SIG-M5 (cell line): ENCODE measurements at regions not wholly inside any gene's neighbourhood (a gene's known extent, or its start where the extent isn't known, plus 50 kb on each side); places are given as distances from the start of the nearest gene placed in this dataset.
"Not testable (repeated sequence)": the region's sequence is repeated elsewhere in the genome, so short reads cannot be mapped to it uniquely, and the experiment has no call there.

Experiments
- DNase-seq: peaks from one replicate; lab custom pipeline; 2025; lab: John Stamatoyannopoulos, UW

DNA sequence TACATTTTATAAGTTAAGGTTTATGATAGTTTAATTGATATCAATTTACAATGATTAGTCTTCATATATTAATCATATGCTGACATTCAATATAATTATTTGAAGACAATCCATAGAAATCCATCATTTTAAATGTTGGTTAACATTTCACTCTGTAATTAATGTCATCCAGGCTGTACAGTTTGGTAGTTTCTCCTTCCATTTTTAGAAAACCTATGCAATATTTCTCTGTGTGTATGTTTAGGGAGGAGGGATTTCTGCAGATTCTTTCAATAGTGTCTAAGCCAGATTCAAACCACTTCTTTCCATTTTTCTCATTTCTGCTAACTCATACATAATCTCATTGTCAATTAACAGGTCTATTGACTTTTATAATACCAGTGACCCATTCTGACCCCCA lies 1159.0 kb upstream of the ATXN8OS start:
- DNase-seq: no peak

DNA sequence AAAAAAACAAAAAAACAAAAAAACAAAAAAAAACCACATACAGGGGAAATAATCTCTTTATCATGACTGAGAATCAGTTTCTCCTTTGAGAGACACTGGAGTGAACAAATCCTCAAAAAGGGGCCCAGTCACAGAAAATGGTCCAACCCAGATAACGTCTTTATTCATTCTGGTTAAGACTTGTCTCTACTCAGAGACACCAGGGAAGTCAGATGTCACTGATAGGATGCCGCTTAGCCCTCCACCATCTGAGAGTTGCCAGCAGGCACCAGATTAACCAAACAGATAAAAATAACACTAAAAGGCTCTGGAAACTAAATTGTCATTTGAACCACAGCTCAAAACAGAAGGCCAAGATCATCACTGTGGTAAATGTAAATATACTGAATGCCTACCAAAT lies 1163.4 kb upstream of the ATXN8OS start:
- DNase-seq: no peak

DNA sequence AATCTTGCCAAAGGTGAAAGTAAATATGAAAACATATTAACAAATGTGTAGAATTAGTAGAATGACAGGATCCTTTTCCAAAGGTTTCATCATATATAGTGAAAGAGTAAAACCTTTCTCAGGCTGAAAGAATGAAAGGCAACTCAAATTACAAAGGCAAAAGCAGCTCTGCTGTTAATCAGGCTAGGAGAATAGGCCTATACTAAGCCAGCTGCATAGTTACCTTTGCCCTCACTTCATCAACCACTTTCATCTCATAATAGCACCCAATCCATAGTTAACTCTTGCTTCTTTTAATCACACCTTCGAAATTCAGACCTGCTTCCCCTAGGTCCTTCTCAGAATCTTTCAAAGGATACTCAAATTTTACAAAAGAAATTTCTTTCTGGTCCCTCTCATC lies 1167.6 kb upstream of the ATXN8OS start:
- no peak for DNase-seq

DNA sequence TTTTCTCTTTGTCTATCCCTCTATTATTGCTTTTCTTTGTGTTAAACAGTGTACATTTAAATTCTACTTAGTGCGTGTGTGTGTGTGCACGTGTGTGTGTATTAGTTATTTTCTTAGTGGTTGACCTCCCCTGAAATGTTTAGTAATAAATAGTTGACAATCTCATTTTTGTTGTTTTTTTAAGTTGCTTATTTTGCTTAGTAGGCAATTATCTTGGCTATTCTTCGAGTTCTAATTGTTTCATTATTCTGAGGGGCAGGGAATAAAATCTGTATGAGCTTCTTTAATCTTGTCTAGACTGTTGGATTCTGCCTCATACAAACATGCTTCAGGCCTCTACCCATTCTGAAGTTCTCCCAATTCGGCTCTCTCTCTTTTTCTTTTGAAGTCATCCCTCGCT lies 1169.0 kb upstream of the ATXN8OS start:
- DNase-seq: no peak

DNA sequence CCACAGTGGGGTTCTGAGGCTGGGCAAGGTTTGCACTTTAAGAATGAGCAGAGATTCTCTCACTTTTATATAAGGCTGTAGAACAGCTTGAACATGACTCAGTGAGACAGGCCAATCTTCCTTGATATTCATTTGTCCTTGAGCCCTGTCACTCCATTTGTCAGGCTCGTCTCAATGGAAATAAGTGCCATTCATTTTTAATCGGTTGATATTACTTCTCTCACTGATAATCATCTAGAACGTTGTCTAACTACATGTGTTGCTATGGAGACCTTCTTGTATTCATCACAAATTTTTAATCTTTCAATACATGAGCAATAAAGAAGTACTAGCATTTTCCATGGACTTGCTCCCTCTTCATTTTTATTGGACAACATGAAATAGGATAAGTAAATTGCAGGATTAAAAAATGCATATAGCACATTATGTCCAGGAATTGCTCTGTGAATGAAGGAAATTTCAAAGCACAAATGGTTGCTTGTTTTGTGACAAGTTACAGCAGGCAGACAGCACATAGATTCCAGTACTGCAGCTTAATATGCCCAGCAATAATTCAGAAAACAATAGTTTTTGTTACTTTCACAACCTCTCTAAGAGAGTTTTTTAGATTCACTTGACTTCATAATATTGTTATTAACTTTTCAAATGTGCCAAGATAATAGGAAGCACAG lies 1178.4 kb upstream of the ATXN8OS start:
- no peak for DNase-seq

DNA sequence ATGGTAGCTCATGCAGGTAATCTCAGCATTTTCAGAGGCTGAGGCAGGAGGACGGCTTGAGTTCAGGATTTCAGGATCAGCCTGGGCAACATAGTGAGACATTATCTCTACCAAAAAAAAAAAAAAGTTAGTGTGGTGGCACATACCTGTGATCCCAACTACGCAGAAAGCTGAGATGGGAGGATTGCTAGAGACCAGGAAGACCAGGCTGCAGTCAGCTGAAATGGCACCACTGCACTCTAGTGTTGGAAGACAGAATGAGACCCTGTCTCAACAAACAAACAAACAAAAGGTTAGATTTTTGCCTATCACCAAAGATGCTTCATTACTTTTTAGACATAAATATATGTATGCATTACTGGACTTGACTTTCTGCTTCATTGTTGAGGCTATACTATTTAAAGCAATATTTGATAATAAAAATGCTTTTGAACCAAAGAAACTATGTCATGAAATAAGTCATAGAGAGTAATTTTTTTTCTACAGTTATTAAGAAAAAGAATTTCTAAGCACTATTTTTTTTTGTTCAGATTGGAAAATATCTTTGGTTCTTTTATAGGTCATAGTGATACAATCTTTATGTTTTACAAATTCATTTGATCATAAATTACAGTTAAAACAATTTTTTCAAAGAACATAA lies 1180.1 kb upstream of the ATXN8OS start:
- DNase-seq: no peak

DNA sequence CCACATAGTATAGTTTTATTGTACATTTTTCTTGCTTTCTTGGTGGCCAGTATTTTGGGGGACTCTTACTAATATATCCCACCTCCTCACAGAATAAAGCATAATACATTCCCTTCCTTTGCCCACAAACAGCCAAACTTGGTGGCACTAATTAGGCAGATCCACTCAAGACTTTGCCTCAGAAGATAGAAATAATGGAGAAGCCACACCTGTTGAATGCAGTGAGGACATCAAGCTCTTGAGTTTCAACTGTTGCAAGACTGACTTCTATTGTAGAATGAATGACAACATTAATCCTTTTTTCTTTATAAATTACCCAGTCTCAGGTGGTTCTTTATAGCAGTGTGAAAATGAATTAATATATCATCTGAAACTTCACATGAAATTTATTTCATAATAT lies 1183.6 kb upstream of the ATXN8OS start:
- no peak for DNase-seq

DNA sequence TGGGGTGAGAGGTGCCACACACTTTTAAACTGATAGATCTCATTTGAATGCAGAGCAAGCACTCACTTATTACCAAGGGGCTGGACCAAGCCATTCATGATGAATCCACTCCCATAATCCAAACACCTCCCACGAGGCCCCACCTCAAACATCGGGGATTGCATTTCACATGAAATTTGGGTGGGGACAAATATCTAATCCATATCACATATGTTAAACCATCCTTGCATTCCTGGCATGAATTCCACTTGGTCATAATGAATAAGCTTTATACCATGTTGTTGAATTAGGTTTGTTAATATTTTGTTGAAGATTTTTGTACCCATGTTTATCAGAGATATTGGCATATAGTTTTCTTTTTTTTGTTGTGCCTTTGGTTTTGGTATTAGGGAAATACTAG lies 1198.7 kb upstream of the ATXN8OS start:
- no peak for DNase-seq

DNA sequence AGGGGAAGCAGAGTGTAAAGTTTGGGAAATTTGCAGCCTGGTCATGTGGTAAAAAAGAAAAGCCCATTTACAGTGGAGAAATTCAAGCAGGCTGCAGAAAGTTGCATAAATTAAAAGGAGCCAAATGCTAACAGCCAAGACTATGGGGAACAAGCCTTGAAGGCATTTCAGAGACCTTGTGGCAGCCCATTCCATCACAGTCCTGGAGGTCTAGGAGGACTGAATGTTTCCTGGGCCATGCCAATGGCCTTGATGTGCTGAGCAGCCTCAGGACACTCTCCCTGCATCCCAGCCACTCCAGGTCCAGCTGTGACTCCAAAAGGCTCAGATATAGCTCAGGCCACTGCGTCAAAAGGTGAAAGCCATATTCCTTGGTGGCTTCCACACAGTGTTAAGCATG lies 1202.4 kb upstream of the ATXN8OS start:
- DNase-seq: no peak

DNA sequence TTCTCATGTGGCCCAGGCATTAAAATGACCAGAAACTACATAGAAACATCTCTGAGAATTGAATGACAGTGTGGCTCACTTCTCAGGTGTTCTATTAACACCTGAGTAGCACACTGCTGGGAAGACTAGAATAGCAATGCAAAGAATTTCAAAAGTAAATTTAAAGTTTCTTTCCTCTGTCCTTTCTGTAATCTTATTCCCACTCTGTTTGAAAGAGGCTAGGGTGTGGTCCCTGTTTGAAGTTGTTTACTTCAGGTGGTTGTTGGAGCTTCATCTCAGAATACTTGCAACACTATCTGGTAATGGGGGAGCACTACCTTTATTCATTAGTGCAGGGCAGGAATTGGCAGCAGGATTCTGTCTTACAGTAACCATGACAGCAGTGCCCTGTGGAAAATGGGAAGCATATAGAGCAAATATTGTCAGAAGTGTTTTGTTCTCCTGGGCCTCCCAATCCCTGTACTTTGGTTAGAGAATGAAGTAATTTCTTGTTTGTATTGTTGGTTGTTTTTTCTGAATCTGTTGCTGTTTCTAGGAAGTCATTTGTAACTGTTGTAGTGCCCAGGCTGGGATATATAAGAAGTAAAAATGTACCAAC lies 1210.2 kb upstream of the ATXN8OS start:
- DNase-seq: no peak

DNA sequence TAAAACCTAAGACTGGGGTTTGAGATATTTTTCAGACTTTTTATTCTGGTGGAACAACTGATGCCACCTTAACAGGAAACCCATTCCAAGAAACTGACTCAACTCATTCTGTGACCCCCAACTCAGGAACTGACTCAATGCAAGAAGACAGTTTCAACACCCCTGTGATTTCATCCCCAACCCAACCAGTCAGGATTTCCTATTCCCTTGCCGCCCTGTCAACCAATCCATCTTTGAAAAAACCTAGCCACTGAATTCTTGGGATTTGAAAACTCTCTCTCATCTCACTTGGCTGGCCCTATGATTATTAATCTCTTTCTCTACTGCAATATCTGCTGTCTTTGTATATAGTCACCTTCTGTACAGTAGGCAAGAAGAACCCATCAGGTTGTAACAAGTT lies 1211.9 kb upstream of the ATXN8OS start:
- DNase-seq: no peak

DNA sequence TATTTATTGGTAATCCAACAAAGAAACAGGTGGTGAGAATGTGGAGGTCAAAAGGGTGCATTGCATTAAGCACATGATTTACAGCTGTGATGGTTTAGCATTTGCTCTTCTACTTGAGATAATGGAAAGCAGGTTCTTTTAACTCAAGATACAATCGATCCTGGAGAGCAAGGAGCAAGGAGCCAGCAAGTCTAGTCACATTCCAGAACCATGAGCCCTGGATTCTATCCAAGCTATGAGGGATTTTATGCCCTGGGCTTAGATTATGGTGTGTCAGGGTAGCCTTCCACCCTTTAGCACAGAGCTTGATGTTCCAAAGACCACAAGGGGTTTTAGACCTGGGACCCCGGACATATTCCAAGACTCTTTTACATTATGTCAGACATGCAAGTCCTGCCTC lies 1213.9 kb upstream of the ATXN8OS start:
- not testable (repeated sequence) for DNase-seq

DNA sequence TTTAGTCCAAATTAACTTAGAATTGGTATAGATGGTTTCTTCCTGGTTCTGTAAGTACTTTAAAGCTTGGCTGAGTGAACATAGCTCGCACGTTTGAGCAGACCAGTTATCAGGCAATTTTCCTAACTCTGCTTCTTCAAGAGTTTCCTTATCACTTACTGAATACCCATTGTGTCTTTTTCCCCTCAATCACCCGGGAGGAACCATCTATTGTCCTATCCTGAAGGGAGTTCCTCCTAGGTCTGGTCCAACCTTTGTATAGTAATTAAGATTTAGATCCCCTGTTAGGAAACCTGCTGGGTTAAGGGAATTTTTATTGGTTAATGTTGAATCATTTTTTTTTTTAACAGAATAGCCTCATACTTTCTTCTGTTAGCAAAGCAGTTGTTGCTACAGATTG lies 1215.0 kb upstream of the ATXN8OS start:
- not testable (repeated sequence) for DNase-seq

DNA sequence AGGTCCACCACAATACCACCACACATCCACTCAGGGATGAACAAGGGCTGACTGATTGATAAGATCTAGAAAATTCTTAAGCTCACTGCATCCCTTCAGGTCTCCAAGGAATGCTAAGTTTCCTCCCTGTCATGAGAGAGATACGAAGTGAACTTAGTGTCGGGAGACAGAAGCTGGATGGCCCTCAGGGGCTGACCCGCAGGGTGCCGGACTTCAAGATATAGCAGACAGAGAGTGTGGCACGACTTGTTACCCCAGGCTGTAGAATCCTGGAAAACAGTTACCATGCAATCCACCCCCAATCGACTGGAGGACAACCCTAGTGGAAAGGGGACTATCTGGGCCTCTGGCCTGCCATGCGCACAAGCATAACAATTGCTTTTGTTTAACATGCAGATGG lies 1217.5 kb upstream of the ATXN8OS start:
- not testable (repeated sequence) for DNase-seq

DNA sequence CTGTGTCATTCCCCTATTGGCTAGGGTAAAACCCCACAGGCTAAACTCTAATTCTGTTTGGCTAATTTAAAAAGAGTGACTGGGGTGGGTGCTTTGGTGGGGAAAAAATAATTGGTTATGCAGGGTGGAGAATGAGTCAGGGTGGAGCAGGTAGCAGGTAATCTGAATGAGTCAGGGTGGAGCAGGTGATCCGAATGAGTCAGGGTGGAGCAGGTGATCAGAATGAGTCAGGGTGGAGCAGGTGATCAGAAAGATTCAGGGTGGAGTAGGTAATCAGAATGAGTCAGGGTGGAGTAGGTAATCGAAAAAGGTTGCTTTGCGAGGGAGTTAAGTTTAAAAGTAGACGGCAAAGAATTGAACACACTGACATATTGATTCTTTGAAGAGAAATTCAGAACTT lies 1218.8 kb upstream of the ATXN8OS start:
- no peak for DNase-seq

DNA sequence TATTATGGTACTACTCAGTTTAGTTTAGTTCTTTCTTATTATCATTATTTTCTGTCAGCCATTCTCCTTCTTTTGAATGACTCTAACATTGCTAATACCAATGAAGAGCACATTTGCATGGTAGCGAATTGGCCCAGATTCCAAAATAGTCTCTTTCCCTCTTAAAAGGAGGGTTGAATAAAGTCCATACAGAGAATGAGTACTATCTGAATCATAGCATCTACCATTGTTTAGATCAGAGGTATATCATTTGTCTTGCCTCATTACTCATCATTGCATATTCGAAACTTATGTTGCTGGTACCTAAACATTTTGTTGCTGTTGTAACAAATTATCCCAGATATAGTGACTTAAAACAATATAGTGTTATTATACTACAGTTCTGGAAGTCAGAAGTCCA lies 1235.3 kb upstream of the ATXN8OS start:
- DNase-seq: no peak

DNA sequence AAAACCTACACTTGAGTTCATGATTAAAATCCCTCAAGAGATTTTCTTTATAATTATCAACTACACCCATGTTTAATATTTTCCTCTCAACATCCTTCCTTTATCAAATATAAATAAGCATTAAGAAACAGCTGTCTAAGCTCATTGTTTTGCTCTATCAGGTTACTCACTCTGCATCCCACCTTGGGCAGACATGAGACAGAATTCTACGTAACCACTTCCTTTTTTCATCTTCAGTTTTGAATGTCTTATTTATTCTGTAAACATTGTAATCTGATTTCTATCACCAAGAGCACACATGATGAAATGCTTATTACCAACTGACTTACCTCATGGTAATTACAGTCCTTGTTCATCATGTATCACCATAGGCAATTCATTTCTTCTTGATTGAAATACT lies 1256.6 kb upstream of the ATXN8OS start:
- no peak for DNase-seq

DNA sequence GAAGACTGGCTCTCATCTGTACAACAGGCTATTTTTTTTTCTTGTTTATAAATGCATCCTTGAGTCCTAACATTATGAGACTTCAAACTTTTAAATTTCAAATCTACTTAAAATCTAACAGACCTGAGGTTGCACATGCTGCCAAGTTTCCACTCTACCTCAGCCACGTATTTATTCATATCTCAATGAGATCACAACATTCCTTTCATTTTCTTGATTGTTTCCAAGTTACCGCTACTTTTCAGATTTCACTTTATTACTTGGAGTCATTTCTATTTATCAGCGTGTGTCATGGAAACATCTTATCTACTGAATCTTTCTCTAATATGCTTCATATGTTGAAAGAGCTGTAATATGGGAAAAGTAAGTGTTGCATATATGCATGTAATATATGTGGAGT lies 1257.5 kb upstream of the ATXN8OS start:
- no peak for DNase-seq

DNA sequence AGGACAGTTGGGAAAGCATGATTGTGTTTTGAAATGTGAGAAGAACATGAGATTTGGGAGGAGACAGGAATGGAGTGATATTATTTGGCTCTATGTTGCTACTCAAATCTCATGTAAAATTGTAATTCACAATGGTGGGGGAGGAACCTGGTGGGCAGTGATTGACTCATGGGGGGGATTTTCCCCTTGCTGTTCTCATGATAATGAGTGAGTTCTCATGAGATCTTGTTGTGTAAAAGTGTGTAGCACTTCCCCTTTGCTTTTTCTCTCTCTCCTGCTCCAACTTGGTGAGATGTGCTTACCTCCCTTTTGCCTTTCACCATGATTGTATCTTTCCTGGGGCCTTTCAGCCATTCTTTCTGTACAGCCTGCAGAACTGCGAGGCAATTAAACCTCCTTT lies 1261.0 kb upstream of the ATXN8OS start:
- DNase-seq: no peak

DNA sequence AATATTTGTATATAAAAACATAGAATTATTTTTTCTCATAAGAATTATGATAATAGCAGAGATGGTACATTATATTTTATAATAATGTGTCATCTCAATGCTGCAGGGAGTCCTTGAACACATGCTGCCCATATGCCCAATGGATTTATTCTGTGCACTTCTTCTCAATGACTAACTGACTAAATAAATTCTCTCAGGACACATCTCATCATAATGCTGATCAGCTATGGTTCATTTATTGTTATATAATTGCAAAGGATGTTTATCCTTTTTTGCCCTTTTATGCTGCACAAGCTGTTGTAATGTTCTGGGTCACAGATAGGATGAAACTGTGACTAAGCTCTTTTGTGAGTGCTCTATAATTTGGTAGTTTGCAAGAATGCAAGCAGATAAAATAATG lies 1273.3 kb upstream of the ATXN8OS start:
- no peak for DNase-seq

DNA sequence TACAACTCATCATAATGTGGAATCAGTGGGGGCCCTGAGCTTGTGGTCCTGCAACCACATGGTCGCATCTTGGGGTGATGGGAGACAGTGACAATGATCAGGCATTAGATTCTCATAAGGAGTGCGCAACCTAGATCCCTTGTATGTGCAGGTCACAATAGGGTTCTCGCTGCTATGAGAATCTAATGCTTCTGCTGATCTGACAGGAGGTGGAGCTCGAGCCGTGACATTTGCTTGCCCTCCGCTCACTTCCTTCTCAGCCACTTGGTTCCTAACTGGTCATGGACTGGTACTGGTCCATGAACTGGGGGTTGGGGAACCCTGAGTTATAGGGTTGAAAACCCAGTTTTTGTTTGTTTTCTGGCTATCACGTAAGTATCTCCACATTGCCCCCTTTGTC lies 1290.9 kb upstream of the ATXN8OS start:
- DNase-seq: no peak

DNA sequence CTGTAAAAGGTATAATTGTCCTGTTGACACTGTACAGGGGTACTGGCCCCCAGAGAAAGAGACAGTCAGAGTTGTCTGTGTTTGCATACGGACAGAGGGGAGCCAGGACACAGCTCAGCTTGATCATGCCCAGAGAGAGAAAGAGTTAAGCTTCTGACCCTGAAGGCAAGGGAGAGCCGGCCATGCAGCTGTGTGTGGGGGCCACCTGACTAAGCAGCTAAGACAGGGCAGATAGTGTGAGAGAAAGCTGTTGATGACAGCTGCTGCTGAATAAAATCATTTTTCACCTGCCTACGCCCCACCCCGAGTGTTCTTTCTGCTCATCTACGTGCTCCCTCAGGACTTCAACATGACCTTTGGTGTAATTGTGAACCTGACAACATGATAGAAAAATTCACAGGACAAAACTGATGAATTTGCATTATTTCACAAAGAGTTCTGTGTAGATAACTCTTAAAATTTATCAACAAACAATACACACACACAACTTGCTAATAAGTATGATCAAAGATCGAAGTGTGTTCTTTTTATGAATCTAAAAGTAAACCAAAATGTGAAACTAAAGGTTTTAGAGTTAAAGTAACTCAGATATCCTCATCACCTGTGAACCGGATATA lies 1294.3 kb upstream of the ATXN8OS start:
- DNase-seq: no peak

DNA sequence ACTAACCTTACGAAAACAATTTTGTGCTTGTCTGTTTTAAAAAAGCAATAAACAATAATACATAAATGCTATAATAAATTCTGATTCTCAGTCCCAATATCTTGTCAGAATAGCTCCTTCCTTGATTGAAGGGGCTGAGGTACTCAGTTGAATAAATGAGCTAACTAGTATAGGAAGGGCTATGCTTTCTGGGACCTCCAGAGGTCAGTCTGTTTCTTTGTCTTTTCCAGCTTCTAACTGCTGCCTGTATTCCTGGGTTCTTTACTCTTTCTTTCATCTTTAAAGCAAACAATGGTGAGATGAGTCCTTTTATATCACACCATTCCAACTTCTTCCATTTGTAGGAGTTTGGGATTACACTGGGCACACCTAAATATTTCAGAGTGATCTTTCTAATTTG lies 1297.0 kb upstream of the ATXN8OS start:
- no peak for DNase-seq
